HG02938 (cell line): ENCODE measurements at regions not wholly inside any gene's neighbourhood (a gene's known extent, or its start where the extent isn't known, plus 50 kb on each side); places are given as distances from the start of the nearest gene placed in this dataset.
"Not testable (repeated sequence)": the region's sequence is repeated elsewhere in the genome, so short reads cannot be mapped to it uniquely, and the experiment has no call there.

Experiments used
- ATAC-seq: cut with Tn5 transposase; IDR thresholded peaks from one replicate; pipeline ENCODE4 v1.9.1; 2021; ENCODE audit warnings: mild to moderate bottlenecking, moderate library complexity; ENCODE audit not compliant: unreplicated experiment

DNA sequence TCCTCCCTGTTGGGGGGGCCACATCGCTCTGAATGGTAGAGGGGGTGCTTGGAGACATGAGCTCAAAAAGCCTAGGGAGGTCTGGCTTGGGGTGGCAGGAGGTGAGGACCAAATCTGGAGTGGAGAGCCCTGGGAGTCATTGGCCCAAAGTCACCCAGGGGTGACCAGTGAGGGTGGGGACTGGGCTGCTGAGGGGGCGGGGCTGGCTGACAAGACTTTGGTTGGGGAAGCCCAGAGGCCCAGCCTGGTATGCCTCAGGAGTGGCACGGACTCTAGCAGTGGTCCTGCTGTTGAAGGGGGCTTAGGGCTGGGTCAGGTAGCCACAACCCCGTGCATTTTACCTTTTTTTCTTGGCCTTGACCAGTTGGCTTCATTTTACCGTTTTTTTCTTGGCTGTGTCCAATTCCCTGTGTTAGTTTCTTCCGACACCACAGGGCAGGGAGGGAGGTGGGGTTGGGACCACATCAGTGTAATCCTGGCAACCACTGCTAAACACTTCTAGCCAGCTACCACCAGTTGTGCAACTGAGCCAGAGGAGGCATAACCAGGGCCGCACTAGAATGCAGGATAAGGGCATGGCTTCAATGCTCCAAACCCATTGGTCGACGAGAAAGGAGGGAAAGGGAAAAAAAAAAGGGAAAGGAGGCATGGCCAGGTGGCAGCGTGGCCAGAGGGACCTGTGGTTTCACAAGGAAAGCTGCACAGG is 105.3 kb upstream of the C2CD4B start:
- ATAC-seq = no peak

DNA sequence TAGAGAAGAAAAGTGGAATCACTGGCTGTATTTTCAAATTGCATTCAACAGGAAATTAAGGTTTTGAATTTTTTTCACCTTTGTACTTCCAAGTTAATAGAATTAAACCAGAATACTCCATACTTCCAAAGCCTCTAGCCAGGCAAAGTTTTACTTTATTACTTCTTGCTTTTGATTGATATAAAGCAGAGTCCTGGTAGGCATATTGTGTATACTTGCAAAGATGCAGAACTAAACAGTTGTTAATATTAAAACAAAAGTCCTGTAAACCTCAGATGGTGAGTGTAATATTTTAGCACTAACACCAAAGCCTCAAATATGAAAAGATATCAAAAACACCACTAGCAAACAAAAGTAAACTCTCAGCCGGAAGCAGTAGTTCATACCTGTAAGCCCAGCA is 107.2 kb upstream of the C2CD4B start:
- ATAC-seq = no peak

DNA sequence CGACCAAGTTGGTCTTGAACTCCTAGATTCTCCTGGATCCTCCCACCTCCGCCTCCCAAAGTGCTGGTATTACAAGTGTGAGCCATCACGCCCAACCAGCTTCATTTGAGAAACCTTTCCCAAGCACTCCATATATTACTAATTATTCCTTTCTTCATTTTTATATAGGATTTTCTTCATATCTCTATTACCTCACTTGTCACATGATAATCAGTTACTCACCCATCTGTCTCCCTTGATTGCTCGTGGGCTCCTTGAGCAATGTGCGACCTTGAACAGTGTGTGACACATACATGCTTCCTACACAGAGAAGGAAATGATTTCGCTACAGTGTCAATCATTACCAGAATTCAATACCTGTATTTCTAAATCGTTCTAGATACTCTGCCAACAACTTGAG is 110.7 kb upstream of the C2CD4B start:
- ATAC-seq = no peak

DNA sequence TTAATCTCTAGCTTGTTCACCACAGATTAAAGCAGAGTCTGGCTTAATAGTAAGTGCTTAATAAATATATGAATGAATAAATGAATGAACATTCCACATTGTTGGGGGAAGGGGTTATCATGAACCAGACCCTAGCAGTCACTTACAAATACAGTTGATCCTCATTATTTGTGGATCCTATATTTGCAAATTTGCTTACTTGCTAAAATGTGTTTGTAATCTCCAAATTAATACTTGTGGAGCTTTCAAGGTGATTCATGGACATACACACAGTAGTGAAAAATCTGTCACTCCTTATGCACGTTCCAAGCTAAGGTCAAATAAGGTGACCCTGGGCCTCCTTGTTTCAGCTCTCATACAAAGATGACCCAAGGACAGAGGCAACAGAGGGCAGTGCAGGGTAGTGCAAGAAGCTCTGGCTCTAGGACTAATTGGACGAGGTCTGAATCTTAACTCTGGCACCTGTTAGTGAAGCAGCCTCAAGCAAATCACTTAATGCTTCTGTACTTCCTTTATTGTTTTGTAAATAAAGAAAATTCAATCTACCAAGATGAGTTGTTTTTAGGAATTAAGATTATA is 112.8 kb upstream of the C2CD4B start:
- ATAC-seq = no peak

DNA sequence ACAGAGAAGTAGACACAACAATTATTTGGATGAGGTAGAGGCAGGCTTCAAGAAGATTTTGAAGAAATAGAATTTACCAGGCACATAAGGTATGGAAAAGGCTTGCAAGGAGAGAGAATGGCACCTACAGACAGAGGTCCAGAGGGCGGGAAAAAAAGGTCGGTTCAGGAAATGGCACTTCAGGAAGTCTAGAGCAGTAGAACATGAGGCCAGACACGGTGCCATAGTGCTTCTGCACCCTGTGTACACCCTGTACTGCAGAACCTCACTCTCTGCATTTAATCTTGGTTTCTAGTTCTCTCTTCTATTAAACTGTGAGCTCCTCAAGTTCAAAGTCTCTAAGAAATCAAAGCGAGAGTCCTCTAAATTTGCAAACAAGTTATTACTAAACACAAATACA is 113.4 kb upstream of the C2CD4B start:
- ATAC-seq = no peak

DNA sequence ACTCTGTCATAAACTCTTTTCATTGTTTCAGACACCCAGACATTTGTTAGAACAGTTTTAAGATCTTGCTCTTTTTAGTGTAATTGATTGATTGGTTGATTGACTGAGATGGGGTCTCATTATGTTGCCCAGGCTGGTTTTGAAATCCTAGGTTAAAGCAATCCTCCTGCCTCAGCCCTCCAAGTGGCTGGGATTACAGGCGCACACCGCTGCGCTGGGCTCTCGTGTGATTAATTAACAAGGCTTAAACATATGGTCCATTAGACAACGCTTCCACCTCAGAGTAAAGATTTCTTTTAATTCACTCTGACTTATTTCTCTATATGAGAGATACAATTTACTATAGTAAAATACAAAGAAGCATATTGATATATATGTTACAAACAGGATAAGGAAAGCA is 114.0 kb upstream of the C2CD4B start:
- ATAC-seq = no peak

DNA sequence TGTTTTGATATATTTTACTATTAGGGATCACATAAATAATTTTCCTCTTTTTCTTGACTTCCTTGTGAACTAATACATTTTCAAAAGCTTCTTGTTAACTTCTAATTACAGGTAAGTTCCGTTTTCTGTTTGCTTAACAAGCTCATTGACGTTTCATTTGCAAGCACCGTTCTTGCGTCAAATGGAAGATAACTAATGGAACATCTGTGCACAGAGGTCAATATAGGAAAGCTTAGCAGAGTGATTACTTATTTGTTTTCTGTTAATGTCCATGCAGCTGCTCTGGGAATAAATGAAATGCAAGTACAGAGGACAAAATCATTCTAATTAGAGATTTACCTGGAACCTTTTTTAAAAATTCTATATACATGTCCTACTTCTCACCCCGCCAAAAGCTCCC is 115.5 kb upstream of the C2CD4B start:
- no peak for ATAC-seq

DNA sequence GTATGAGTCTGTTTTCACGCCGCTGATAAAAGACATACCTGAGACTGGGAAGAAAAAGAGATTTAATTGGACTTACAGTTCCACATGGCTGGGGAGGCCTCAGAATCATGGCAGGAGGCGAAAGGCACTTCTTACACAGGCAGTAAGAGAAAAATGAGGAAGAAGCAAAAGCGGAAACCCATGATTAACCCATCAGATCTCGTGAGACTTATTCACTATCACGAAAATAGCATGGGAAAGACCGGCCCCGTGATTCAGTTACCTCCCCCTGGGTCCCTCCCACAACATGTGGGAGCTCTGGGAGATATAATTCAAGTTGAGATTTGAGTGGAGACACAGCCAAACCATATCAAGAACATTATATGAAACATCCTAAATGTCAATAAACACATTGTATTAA is 116.7 kb upstream of the C2CD4B start:
- not testable (repeated sequence) for ATAC-seq

DNA sequence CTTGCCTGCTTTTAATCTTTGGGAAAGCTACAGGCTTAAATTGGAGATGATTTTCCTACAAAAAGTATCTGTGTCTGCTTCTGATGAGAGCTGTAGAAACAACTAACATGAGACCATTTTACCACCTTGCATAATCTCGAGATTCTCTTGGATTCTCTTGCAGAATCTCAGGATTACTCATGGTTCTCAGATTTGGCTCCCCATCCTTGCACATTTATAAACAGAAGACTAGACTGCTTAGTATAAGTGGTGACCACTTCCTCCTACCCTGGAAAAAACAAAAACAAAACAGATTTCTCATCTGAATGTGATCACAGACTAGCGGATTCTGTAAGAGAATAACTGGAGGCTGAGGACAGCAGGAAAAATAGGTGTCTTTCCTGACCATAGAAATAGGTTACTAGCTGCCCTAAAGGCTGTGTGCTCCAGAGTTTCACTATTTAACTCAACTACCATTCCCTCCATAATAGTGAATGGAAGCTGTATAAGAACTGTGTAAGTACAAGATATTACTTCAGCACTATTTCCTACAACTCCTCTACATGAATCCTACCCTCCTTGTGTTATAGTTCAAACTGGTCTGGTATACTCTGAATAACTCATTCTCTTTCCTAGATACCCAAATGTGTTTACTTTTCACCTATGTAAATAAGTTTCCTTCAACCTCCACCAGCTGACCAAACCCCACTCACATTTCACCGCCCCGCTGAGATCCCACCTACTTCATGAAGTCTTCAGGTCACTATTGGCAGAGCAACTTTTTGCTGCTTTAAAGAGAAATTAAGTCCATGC is 122.2 kb upstream of the C2CD4B start:
- no peak for ATAC-seq

DNA sequence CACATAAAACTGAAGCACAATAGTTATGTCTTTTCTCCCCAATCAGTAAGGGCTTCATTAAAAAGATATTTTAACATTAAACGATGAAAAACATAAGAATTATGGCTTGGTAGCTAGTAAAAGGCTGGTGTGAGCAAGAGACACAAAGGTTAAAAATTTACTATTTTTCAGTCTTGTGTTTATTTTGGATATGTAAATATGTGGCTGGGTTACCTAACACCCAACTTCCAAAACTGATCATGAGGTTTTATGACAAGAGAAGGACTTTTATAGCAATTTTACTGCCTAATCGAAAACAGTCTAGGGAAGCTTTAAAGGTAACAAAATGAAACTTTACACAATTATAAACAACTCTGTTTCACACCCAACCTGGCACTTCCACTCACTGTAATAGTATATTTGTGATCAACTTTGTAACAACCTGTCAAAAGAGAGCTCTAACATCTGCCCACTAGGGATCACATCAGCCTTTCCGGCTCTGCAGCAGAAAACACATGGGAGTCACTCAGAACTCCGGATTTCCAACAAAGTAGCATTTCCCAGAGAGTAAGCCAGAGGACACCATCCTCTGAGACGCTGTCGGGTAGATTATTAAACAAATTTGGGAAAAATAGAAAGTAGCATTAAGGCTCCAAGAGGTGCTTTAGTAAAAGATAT is 123.4 kb upstream of the C2CD4B start:
- ATAC-seq = no peak

DNA sequence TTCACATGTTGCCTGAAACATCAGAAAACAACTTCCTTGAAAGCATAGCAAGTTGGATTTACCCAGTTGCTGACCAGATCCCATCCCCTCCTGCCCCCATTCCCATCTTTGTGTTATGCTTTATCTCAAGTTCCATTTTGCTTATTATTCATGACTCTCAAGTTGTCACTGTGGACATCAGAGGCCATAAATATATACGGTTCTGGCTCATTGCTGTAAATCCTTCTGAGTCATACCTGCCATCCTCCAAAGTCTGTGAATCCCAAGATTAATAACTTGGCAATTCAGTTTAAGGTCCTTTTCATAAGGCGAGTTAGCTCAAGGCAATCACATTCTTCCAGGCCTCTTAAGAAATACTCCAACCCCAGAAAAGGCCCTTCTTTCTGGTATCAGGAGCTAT is 126.2 kb upstream of the C2CD4B start:
- no peak for ATAC-seq

DNA sequence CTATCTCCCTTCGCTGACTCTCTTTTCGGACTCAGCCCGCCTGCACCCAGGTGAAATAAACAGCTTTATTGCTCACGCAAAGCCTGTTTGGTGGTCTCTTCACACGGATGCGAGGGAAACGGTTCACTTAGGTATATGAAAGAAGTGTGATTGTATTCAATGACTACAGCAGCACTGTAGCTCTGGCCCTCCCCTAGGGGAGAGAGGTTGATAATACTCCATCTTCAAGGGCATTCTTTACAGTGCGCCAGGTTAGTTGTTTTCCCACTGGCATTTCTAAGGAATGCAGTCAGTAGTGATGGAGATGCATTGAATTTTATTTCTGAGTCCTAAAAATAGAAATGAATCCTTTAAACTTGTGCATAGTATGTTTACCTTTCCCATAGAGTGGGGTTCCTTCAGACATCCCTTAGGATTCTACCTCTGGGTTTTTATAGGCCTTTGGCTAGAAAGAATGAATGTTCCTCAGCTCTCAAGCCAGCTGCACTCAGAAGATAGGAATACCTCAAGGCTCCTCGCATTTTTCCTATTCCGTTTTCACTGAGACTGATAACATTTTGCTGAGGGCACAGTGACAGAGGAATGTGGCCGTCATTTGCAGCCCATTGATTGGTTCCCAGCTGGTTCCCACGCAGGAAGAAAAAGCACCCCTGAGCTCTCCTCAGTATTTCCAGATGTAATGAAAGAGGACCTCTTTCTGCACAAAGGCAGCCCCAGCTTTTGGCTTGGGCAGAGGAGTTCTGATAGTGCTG is 131.8 kb upstream of the C2CD4B start:
- ATAC-seq = no peak

DNA sequence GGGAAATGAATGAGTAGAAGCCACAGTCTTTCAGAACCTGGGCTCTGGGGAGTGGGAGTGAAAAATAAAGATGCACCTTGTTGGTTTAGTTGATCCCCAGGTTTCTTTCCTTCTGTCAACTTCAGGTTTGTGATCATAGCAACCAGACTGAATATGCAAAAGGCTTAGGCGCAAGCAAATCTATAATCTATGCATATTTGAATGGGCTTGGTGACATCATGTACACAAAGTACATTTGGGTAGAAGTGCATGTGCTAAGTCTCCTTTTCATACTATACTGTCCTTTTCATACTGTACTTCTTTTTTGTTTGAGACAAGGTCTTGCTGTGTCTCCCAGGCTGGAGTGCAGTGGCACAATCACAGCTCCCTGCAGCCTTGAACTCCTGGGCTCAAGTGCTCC is 132.4 kb upstream of the C2CD4B start:
- ATAC-seq = no peak

DNA sequence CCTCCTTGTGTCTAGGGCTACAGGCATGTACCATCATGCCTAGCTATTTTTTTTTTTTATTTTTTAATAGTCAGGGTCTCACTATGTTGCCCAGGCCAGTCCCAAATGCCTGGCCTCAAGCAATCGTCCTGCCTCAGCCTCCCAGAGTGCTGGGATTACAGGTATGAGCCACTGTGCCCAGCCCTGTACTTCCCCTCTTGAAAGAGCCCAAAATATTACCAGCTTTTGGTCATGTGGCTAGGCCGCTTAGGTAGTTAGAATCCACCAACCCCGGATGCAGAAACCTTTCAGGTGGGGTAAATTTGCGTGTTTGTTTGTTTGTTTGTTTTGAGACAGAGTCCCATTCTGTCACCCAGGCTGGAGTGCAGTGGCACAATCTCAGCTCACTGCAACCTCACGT is 132.8 kb upstream of the C2CD4B start:
- ATAC-seq = no peak

DNA sequence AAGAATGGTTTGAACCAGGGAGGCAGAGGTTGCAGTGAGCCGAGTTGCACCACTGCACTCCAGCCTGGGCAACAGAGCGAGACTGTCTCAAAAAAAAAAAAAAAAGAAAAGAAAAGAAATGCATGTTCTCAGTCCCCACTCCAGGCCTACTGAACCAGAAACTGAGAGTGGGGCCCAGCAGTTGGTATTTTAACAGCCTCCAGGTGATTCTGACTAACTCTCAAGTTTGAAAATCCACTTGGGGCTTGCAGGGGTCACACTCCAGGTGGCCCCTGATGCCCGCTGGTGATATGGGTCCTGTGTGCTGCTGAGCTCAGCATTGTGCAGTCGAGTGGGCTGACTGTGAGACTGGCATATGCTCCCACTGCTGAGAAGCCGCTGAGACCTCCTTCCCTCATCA is 133.7 kb upstream of the C2CD4B start:
- ATAC-seq = no peak

DNA sequence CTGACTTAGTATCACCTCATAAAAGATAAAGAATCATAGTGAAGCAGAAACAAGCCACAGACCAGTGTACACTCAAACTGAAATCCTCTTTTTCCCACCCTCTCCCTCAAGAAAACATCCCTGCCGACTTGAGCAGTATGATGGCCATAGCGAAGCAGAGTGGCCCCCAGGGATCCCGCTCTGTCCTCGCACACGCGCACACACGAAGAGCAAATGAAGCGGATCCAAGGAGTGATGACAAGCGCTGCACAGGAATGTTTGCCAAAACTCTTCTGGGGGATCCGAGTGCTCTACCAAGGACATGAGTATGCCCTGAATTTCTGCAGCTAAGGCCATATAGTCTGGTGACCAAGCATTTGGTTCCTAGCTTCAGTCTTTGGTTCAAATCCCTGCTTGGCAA is 134.5 kb upstream of the C2CD4B start:
- no peak for ATAC-seq

DNA sequence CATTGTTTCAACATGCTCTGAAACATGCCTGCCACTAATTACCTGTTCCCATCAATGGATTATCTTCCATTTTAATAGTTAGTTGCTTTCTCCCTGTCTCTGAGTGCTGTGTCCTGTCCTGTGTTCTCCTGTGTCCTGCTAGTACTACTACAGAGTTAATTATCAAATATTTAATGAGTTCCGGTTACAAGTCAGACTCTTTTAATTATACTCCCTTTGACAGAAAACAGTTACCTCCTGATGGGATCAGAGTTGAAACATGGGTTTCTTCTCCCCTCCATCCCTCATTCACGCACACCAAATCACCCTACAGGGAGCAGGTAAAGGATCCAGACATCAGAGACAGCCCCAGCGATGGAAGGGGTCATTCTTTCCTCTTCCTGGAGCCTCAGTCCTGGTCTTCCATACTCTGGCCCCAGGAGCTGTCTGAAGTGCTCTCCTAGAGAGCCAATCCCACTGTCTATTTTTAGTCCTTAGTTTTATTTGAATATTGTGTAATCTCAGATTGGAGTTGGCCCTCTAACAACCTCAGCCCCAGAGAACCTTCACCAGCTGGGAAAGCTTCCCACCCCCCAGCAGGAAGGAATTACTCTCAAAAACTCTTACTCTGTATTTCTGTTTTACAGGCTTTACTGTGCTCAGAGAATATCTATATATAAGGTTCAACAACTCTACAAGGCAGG is 137.0 kb upstream of the C2CD4B start:
- ATAC-seq = no peak

DNA sequence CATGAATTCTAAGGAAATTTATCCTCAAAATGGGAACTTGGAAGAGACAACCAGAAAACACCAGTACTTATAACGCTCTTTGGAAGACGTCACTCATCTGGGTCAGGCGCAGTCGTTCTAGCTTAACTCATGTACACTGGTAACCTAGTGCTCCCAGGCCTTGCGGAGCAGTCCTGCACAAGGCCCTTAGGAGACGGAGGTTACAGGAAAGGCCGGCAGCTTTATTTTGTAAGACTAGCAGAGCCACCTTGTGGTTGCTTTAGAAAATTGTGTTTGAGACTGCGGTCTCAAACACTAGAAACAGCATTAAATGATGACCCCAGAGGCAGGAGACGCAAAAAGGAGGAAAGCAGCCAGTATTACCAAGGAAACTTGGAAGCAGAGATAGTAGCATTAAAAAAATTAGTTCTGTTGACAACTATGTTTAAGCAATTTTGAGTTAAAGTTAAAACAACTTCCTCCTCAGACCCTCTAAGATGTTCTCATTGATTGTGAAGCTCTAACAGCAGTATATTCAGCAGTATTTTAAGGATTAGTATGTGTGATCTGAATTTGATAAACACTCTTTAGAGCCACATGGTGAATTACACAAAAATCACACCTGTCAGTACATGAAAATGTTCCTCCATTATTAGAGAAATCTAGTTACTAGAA is 141.9 kb upstream of the C2CD4B start:
- no peak for ATAC-seq

DNA sequence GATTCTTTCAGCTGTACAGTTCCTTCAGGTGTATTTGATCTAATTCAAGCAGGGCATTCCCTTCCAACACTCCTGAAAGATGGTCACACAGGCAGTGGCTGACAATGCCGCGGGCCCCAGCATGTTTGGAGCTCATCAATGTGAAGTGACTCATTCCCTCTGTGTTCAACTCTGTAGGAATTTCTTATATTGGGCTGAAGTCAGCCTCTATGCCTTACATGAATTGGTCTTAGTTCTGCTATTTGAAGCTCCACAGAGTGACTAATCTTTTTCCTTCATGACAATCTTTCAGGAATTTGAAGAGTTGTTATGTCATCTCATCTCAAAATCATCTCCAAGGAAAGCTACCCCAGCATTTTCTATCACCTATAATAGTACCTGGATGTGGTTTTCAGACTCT is 142.5 kb upstream of the C2CD4B start:
- no peak for ATAC-seq
